Gastroesophageal sphincter (tissue), 4 donors: ENCODE measurements at regions not wholly inside any gene's neighbourhood (a gene's known extent, or its start where the extent isn't known, plus 50 kb on each side); places are given as distances from the start of the nearest gene placed in this dataset.

ENCODE experiments used
- ATAC-seq: fragments of 150-250 bp; one replicate; pipeline ENCODE4 v1.9.1; 2016; ENCODE audit warnings: mild to moderate bottlenecking, moderate library complexity
- H3K27ac ChIP-seq, 4 donors: fragments of 200-600 bp; sonication (generic) in 3 of 4; 1 replicate in 3 of 4; 2 replicates in 1 of 4; pipeline ENCODE4 v1.5.1; 2016 to 2019
- H3K27me3 ChIP-seq: fragments of 200-600 bp; sonication (generic); one replicate; pipeline ENCODE4 v1.5.1; 2019
- H3K36me3 ChIP-seq, 2 donors: fragments of 200-600 bp; sonication (generic); one replicate each; pipeline ENCODE4 v1.5.1; 2019; ENCODE audit warnings: control low read depth in 1 of 2
- H3K4me1 ChIP-seq, 3 donors: fragments of 200-600 bp; sonication (generic); 1 replicate in 2 of 3; 2 replicates in 1 of 3; pipeline ENCODE4 v1.5.1; 2016 to 2019; ENCODE audit warnings: control low read depth in 2 of 3
- H3K4me3 ChIP-seq, 2 donors: fragments of 200-600 bp; sonication (generic); one replicate each; pipeline ENCODE4 v1.5.1; 2019; ENCODE audit warnings: mild to moderate bottlenecking in 1 of 2, moderate library complexity in 1 of 2
- H3K9me3 ChIP-seq, 3 donors: fragments of 200-600 bp; sonication (generic); one replicate each; pipeline ENCODE4 v1.5.1; 2017 to 2019; ENCODE audit warnings: control low read depth in 2 of 3
- CTCF ChIP-seq, 4 experiments: fragments of 200-600 bp in 2 of 4; fragments of 450-650 bp in 2 of 4; sonication (generic) in 1 of 4; IDR thresholded peaks; one replicate each; pipeline ENCODE4 v1.5.1; 2017 to 2019; ENCODE audit warnings: antibody characterized with exemption in 4 of 4, mild to moderate bottlenecking in 2 of 4, moderate library complexity in 2 of 4
- EP300 ChIP-seq: sonication (generic); formaldehyde crosslinking; IDR thresholded peaks from one replicate; pipeline ENCODE4 v1.6.1; 2017; ENCODE audit warnings: antibody characterized with exemption, mild to moderate bottlenecking
- POLR2A ChIP-seq, 2 donors: fragments of 450-650 bp; IDR thresholded peaks; one replicate each; pipeline ENCODE4 v1.6.1; 2017; ENCODE audit warnings: antibody characterized with exemption in 2 of 2, mild to moderate bottlenecking in 2 of 2, moderate library complexity in 1 of 2
- POLR2AphosphoS5 ChIP-seq: sonication (generic); formaldehyde crosslinking; IDR thresholded peaks from one replicate; pipeline ENCODE4 v1.6.1; 2017; ENCODE audit warnings: antibody characterized with exemption
- WGBS, 2 donors: methylation state at CpG; one replicate each; pipeline ENCODE4 v1.1.5; 2018; ENCODE audit warnings: low coverage in 1 of 2; 5-methylcytosine and 5-hydroxymethylcytosine counted together

- no peak for TF ChIP-seq EP300
- Histone ChIP-seq H3K9me3 (no peaks in the 10 kb centered on the region), H3K4me3 (no peak overlapping the region), H3K27ac (no peak overlapping the region), H3K27me3 (no peaks in the 10 kb centered on the region), H3K36me3 (no peaks in the 10 kb centered on the region), H3K4me1 (no peaks in the 10 kb centered on the region)
- ATAC-seq: no peak
- WGBS, 2 donors: 78 to 88% methylated on average over 3 of the region's 3 CpGs
Measured at GRCh38 chr10:56902554-56902953, 541.5 kb upstream of the ZWINT start.

- H3K4me3 ChIP-seq: no peak overlapping the region
- TF ChIP-seq EP300 (no peak), CTCF (IDR thresholded peaks at IDR 0.05) (no peak), POLR2AphosphoS5 (no peak), POLR2A (IDR thresholded peaks at IDR 0.05) (no peak)
- WGBS, 2 donors: 66 to 69% methylated on average over 6 of the region's 6 CpGs
- no peak for ATAC-seq
- no peaks in the 10 kb centered on the region for H3K9me3 ChIP-seq
- no peak overlapping the region for H3K27ac ChIP-seq
- H3K36me3 ChIP-seq: no peaks in the 10 kb centered on the region
- H3K4me1 ChIP-seq: no peaks in the 10 kb centered on the region
- no peaks in the 10 kb centered on the region for H3K27me3 ChIP-seq
Measured at GRCh38 chr10:56895306-56895705, 534.2 kb upstream of the ZWINT start.

GRCh38 chr10:56881218-56881617 is 520.2 kb upstream of the ZWINT start:
- Histone ChIP-seq H3K36me3 (no peaks in the 10 kb centered on the region), H3K27me3 (no peaks in the 10 kb centered on the region), H3K27ac (no peak overlapping the region), H3K4me3 (no peak overlapping the region), H3K4me1 (no peaks in the 10 kb centered on the region), H3K9me3 (no peaks in the 10 kb centered on the region)
- TF ChIP-seq POLR2AphosphoS5: no peak
- ATAC-seq: no peak
- 13 to 38% methylated on average over 3 of the region's 3 CpGs for WGBS, 2 donors

GRCh38 chr10:56880606-56881005 is 519.5 kb upstream of the ZWINT start:
- WGBS, 2 donors: 8 to 40% methylated on average over 4 of the region's 4 CpGs
- no peak for ATAC-seq
- Histone ChIP-seq H3K4me3 (no peak overlapping the region), H3K27me3 (no peaks in the 10 kb centered on the region), H3K9me3 (no peaks in the 10 kb centered on the region), H3K36me3 (no peaks in the 10 kb centered on the region), H3K27ac (no peak overlapping the region), H3K4me1 (no peaks in the 10 kb centered on the region)
- TF ChIP-seq POLR2AphosphoS5: no peak
- no peak for TF ChIP-seq CTCF (IDR thresholded peaks at IDR 0.05)
- no peak for TF ChIP-seq POLR2A (IDR thresholded peaks at IDR 0.05)
- no peak for TF ChIP-seq EP300

- H3K4me1 ChIP-seq: no peaks in the 10 kb centered on the region
- ATAC-seq: no peak
- no peaks in the 10 kb centered on the region for H3K36me3 ChIP-seq
- 50 to 70% methylated on average over 1 of the region's 1 CpG for WGBS, 2 donors
- H3K27ac ChIP-seq: no peak overlapping the region
- H3K27me3 ChIP-seq: no peaks in the 10 kb centered on the region
- H3K4me3 ChIP-seq: no peak overlapping the region
- no peaks in the 10 kb centered on the region for H3K9me3 ChIP-seq
- TF ChIP-seq EP300 (no peak), POLR2A (IDR thresholded peaks at IDR 0.05) (no peak), CTCF (IDR thresholded peaks at IDR 0.05) (no peak), POLR2AphosphoS5 (no peak)
Measured at GRCh38 chr10:56874950-56875349, 513.9 kb upstream of the ZWINT start.

GRCh38 chr10:56871160-56871668 is 510.2 kb upstream of the ZWINT start:
- ATAC-seq: no peak
- Histone ChIP-seq H3K27me3 (no peaks in the 10 kb centered on the region), H3K9me3 (no peaks in the 10 kb centered on the region), H3K4me1 (no peaks in the 10 kb centered on the region), H3K27ac (no peak overlapping the region), H3K36me3 (no peaks in the 10 kb centered on the region), H3K4me3 (no peak overlapping the region)
- TF ChIP-seq EP300: no peak
- TF ChIP-seq CTCF (IDR thresholded peaks at IDR 0.05): no peak
- TF ChIP-seq POLR2AphosphoS5: no peak
- no peak for TF ChIP-seq POLR2A (IDR thresholded peaks at IDR 0.05)
